ENCODE measurements at regions not wholly inside any gene's neighbourhood (a gene's known extent, or its start where the extent isn't known, plus 50 kb on each side); places are given as distances from the start of the nearest gene placed in this dataset.

GRCh38 chr3:191889756-191890155 is 428.8 kb downstream of the PYDC2 start:
- TF ChIP-seq CTCF (IDR thresholded peaks at IDR 0.05): no peak
- TF ChIP-seq POLR2A (IDR thresholded peaks at IDR 0.05): no peak
- TF ChIP-seq EP300 (IDR thresholded peaks at IDR 0.05): no peak

Data from stomach (tissue), 4 donors.